ENCODE measurements at regions not wholly inside any gene's neighbourhood (a gene's known extent, or its start where the extent isn't known, plus 50 kb on each side); places are given as distances from the start of the nearest gene placed in this dataset.

DNA sequence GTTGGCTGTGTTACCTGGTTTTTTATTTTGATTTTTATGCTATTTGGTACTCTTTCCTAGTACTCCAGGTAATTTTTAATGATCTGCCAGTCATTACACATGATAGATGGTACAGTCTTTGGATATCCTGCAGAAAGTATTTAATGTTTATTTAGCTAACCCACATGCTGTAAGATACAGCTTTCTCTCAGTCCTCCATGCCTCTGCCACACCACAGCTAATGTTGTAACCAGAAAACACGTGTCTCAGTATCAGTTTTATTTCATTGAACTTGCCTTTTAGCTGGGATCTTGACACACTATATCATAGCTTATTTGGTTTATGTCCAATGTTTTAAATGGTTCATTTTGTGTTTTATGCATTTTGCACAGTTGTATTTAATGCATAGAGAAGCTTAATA lies 1648.4 kb downstream of the KCNT2 start:
- TF ChIP-seq, protein P1, sequence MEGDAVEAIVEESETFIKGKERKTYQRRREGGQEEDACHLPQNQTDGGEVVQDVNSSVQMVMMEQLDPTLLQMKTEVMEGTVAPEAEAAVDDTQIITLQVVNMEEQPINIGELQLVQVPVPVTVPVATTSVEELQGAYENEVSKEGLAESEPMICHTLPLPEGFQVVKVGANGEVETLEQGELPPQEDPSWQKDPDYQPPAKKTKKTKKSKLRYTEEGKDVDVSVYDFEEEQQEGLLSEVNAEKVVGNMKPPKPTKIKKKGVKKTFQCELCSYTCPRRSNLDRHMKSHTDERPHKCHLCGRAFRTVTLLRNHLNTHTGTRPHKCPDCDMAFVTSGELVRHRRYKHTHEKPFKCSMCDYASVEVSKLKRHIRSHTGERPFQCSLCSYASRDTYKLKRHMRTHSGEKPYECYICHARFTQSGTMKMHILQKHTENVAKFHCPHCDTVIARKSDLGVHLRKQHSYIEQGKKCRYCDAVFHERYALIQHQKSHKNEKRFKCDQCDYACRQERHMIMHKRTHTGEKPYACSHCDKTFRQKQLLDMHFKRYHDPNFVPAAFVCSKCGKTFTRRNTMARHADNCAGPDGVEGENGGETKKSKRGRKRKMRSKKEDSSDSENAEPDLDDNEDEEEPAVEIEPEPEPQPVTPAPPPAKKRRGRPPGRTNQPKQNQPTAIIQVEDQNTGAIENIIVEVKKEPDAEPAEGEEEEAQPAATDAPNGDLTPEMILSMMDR (IDR thresholded peaks at IDR 0.05; ENCODE audit: low read length, missing control alignments), result no peak
- DNase-seq (ENCODE audit: low read depth), result no peak
- no peak overlapping the region for H3K4me3 ChIP-seq (replicated peaks; ENCODE audit: low read depth, low read length)

DNA sequence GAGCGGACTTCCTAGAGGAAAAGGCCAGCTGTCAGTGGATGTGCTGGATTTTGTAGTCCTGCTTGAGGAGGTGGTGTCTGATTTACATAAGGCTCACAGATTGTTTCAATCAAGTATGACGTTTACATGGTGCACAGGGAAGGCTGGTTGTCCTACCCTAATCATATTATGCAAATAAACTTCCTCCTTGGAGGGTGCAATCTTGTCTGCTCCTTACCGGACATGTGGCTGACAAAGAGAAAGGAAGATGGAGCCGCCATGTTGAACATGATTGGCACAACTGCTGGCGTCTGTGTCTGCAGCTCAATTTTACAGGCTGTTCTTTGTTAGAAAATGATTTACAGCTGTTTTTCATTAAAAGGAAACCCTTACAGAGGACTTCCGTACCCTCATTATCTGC lies 1656.1 kb downstream of the KCNT2 start:
- H3K4me3 ChIP-seq (replicated peaks; ENCODE audit: low read depth, low read length), result no peak overlapping the region
- TF ChIP-seq, protein P1 (IDR thresholded peaks at IDR 0.05; ENCODE audit: low read length, missing control alignments), result no peak
- no peak for DNase-seq (ENCODE audit: low read depth)

DNA sequence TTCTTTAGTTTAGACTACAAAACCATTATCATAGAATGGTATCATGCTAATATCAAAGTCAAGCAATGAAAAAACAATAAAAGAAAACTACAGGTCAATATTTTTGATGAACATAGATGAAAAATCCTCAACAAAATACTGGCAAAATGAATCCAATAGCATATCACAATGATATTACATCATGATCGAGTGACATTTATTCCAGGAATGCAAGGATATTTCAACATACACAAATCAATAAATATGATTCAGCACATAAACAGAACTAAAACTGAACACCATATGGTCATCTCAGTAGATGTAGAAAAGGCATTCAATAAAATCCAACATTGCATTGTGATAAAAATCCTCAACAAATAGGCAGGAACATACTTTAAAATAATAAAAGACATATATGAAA lies 1657.7 kb downstream of the KCNT2 start:
- H3K4me3 ChIP-seq (replicated peaks; ENCODE audit: low read depth, low read length), result no peak overlapping the region
- no peak for DNase-seq (ENCODE audit: low read depth)
- TF ChIP-seq, protein P1 (IDR thresholded peaks at IDR 0.05; ENCODE audit: low read length, missing control alignments), result no peak

DNA sequence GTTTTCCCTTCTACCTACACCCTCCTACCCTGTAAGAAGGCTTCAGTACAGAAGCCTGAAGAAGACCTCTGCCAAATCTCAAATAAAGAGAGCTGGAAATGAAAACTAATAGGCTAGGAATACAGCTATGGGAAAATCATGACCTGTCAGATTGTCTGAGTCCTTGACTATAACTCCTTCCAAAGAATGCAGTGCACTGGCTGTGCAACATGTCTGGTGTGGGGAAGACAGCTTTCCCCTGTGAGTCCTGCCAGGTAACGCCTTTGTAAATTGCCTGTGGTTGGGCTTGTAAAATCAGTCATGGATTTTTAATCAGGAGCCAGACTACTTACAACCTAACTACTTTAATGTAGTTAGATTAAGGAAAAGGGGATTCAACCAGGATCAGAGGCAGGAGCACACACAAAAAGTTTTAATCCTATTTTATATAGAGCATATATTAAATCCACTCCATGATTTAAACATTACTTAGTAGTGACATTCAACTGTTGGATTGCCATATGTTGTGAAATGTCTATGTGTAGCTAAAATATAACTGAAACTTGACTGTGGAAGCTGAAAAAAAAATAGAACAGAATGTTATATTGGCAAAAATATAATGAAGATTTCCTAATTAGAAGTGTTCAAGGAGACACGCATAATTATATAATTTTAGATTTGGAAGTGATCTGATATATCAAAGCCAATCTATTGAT lies 1667.8 kb downstream of the KCNT2 start:
- TF ChIP-seq, protein P1 (IDR thresholded peaks at IDR 0.05; ENCODE audit: low read length, missing control alignments), result no peak
- no peak for DNase-seq (ENCODE audit: low read depth)
- no peak overlapping the region for H3K4me3 ChIP-seq (replicated peaks; ENCODE audit: low read depth, low read length)

DNA sequence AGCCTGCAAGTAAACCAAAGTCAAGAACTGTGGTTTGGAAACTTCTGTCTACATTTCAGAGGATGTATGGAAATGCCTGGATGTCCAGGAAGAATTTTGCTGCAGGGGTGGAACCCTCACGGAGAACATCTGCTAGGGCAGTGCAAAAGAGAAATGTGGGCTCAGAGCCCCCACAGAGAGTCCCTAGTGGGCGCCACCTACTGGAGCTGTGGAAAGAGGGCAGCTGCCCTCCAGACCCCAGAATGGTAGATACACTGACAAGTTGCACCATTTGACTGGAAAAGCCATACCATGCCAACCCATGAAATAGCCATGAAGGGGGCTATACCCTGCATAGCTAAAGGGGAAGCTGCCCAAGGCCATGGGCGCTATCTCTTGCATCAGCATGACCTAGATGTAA lies 1672.4 kb downstream of the KCNT2 start:
- H3K4me3 ChIP-seq (replicated peaks; ENCODE audit: low read depth, low read length), result no peak overlapping the region
- DNase-seq (ENCODE audit: low read depth), result no peak
- TF ChIP-seq, protein P1 (IDR thresholded peaks at IDR 0.05; ENCODE audit: low read length, missing control alignments), result no peak

DNA sequence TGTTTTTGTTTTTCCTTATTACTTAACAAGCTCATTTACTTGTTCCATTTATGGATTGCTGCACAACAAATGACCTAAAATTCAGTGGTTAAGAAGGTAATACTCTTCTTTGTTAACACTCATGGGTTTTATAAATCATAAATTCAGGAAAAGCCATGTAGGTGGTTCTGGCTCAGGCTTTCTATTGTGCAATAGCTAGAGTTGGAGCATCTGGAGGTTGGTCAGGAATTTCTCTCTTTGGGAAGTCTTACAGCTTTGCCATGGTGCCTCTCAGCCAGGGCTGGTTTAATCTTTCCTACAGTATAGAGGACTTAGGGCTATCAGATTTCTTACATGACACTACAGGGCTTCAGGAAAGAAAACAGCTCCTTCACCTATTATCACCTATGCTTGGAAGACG lies 1677.1 kb downstream of the KCNT2 start:
- TF ChIP-seq, protein P1 (IDR thresholded peaks at IDR 0.05; ENCODE audit: low read length, missing control alignments), result no peak
- DNase-seq (ENCODE audit: low read depth), result no peak

DNA sequence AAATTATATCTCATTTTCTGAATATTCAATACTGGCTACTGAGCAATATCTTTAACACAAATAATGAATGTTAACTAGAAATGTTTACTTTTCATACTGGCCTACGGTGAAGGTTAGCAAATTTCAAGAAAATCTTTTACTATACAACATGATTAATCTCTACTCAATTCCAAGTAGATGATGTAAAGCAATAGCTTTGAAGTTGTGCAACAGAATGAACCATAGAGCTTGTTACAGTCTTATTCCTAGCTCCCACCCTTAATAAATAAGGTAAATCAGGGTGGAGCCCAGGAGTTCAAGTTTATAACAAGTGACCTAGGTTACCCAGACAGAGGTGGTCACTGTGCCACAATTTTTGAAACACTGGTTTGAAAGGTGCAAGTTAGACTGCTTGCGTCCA lies 1678.1 kb downstream of the KCNT2 start:
- no peak for DNase-seq (ENCODE audit: low read depth)

More for the DNA sequence above, 1677.1 kb downstream of the KCNT2 start:
- no peak overlapping the region for H3K4me3 ChIP-seq (replicated peaks; ENCODE audit: low read depth, low read length)

More for the DNA sequence above, 1678.1 kb downstream of the KCNT2 start:
- H3K4me3 ChIP-seq (replicated peaks; ENCODE audit: low read depth, low read length), result no peak overlapping the region
- TF ChIP-seq, protein P1 (IDR thresholded peaks at IDR 0.05; ENCODE audit: low read length, missing control alignments), result no peak
